GM12875 (cell line): ENCODE measurements at regions not wholly inside any gene's neighbourhood (a gene's known extent, or its start where the extent isn't known, plus 50 kb on each side); places are given as distances from the start of the nearest gene placed in this dataset.

ENCODE experiments used
- H3K4me3 ChIP-seq: one replicate; pipeline ENCODE4 v1.5.1; 2011; ENCODE audit warnings: low read depth, low read length, control low read depth
- CTCF ChIP-seq: IDR thresholded peaks from 2 replicates; pipeline ENCODE4 v1.5.1; 2011; ENCODE audit warnings: low read depth, mild to moderate bottlenecking, control low read depth, inconsistent platforms, low read length, moderate library complexity, borderline replicate concordance; ENCODE audit not compliant: insufficient read depth

- TF ChIP-seq CTCF = no peak
- H3K4me3 ChIP-seq = no peak overlapping the region
These were observed 139.5 kb upstream of the CHST15 start for GRCh38 chr10:124232686-124233545.

- no peak overlapping the region for H3K4me3 ChIP-seq
- TF ChIP-seq CTCF = no peak
These were observed 138.1 kb upstream of the CHST15 start for GRCh38 chr10:124231168-124232155.

- no peak for TF ChIP-seq CTCF
- H3K4me3 ChIP-seq = no peak overlapping the region
These were observed 137.3 kb upstream of the CHST15 start for GRCh38 chr10:124230635-124231167.

- no peak overlapping the region for H3K4me3 ChIP-seq
- TF ChIP-seq CTCF = no peak
These were observed 136.7 kb upstream of the CHST15 start for GRCh38 chr10:124229989-124230634.

GRCh38 chr10:124229201-124229988 is 136.0 kb upstream of the CHST15 start:
- no peak for TF ChIP-seq CTCF
- no peak overlapping the region for H3K4me3 ChIP-seq

GRCh38 chr10:124228471-124228870 is 135.1 kb upstream of the CHST15 start:
- H3K4me3 ChIP-seq = no peak overlapping the region
- no peak for TF ChIP-seq CTCF
